ENCODE measurements at regions not wholly inside any gene's neighbourhood (a gene's known extent, or its start where the extent isn't known, plus 50 kb on each side); places are given as distances from the start of the nearest gene placed in this dataset.

- DNase-seq (ENCODE audit: low read depth): no peak
These were observed 295.6 kb downstream of the PCNX1 start for GRCh38 chr14:71202881-71203280.

DNA sequence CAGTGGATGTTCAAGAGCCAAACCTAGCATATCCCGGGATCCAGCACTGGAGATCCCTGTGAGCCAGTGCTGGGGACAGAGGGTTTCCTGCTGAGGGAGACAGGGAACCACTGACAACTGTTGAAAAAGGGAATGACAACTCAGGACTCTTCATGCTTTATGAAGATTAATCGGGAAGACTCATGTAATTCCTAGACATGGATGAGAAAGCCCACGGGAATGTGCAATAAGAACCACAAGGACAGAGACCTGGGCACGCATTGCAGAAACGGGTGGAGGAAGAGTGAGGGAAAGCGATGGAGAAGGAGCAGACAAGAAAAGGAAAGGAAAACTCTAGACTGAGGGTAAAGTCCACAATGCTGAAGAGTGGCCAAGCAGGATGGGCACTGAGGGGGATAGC, 296.0 kb downstream of the PCNX1 start:
- no peak for DNase-seq (ENCODE audit: low read depth)

GRCh38 chr14:71204231-71204630, 297.0 kb downstream of the PCNX1 start:
- no peak for DNase-seq (ENCODE audit: low read depth)

- DNase-seq (ENCODE audit: low read depth): no peak
These were observed 297.5 kb downstream of the PCNX1 start for GRCh38 chr14:71204768-71205167.

DNA sequence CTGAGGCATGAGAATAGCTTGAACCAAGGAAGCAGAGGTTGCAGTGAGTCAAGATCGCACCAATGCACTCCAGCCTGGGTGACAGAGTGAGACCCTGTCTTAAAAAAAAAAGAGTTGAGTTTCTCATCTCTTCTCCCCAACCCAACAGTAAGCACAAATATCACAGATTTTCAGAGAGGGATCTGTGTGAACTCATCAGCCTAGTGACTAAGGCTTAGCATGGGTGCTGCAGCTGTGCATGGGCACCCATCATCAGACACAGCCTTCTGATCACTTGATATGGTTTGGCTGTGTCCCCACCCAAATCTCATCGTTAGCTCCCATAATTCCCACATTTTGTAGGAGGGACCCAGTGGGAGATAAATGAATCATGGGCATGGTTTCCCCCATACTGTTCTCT, 298.9 kb downstream of the PCNX1 start:
- DNase-seq (ENCODE audit: low read depth): no peak

GRCh38 chr14:71206766-71207371, 299.6 kb downstream of the PCNX1 start:
- DNase-seq (ENCODE audit: low read depth): no peak

DNA sequence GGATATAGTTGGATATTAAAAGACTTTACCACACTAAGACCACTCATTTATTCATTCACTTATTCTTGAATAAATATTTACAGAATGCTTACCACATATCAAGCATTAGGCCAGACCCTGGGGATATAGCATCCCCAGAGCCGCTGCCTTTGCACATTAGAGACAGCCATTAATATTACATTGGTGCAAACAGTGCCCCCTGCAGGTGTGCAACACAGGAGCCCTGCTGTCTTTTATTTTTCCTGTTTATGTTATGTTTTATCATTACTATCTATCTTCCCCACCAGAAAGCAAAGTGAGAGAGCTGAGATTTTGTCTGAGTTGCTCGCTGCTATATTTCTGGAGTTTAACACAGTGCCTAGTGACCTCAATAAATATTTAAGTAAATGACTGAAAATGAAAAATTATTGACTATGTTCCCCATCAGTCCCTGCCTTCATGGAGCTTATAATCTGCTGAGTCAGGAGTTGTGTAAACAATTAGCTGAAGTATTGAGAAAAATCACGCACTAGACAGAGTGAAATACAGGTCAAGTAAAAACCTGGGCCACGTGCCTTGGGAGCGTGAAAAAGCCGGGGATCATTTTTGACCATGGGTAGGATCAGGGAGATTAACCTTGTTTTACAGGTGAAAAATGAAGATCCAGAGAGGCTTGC, 301.6 kb downstream of the PCNX1 start:
- DNase-seq (ENCODE audit: low read depth): no peak

GRCh38 chr14:71209888-71210287, 302.6 kb downstream of the PCNX1 start:
- DNase-seq (ENCODE audit: low read depth): no peak

DNA sequence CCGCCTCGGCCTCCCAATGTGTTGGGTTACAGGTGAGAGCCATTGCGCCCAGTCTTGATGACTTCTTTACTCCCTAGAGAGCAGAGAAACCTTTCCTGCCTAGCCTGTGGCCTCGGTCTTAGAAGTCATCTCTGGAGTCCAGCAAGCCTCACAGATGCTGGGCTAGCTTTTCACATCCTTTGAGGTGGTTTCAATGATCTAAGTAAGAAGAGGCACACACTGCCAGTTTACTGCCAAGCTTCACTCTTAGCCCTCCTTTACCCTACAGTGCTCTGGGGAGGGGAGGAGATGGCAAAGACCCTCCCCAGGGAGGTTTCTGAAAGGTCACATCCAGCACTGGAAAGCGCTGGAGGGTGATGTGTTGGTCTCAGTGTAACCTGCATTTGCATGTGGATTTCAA, 304.8 kb downstream of the PCNX1 start:
- DNase-seq (ENCODE audit: low read depth): no peak

- DNase-seq (ENCODE audit: low read depth): no peak
These were observed 305.4 kb downstream of the PCNX1 start for GRCh38 chr14:71212683-71213107.

DNA sequence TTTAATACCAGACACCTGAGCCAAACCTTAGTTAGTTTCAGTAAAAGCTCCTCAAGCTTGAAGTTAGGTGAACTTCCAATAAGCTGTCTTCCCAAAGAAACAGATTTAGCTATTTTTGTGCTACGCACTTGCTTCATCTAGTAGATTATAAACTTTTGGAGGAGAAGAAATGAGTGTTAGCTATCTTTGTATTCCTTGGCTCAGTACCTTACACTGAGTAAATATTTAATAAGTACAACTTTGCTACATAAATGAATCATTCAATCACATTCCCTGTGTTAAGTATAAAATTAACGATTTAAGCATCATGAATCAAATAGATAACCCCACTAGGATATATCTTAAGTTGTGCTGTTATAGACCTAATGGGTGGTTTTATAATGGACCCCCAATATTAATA, 307.0 kb downstream of the PCNX1 start:
- DNase-seq (ENCODE audit: low read depth): no peak

- DNase-seq (ENCODE audit: low read depth): no peak
These were observed 313.2 kb downstream of the PCNX1 start for GRCh38 chr14:71220462-71220861.

DNA sequence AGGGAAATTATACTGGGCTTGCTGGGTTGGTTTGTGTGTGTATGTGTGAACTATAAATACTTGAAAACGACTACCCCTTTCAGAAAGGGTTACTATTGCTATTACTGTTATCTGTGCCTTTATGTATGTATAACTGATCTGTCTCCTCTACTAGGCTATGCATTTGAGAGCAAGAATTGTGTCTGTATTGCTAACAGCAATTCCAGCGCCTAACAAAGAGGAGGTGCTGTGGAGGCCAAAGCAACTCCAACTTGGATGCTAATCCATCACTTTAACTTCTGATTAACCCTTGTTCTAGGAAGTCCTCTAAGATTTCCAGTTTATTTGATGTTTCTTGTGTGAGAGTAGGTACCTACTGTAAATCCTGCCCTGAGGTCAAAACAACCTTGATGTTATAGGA, 313.9 kb downstream of the PCNX1 start:
- no peak for DNase-seq (ENCODE audit: low read depth)

DNA sequence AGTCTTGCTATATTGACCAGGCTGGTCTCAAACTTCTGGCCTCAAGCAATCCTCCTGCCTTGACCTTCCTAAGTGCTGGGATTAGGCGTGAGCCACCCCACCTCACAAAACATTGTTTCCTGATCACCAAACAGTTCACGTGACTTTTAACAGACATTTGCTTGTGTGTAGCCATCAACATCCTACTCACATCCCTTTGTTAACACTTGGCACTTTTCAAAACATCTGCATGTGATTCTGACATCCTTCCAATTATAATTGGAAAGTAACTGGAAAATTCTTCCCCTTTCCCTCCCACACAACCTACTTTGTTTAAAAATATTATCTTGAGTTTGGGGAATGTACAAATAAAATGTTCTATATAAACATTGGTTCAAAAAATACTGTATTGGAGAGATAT, 317.9 kb downstream of the PCNX1 start:
- no peak for DNase-seq (ENCODE audit: low read depth)

GRCh38 chr14:71228711-71229110, 321.5 kb downstream of the PCNX1 start:
- DNase-seq (ENCODE audit: low read depth): no peak

GRCh38 chr14:71229875-71230274, 322.6 kb downstream of the PCNX1 start:
- DNase-seq (ENCODE audit: low read depth): no peak

DNA sequence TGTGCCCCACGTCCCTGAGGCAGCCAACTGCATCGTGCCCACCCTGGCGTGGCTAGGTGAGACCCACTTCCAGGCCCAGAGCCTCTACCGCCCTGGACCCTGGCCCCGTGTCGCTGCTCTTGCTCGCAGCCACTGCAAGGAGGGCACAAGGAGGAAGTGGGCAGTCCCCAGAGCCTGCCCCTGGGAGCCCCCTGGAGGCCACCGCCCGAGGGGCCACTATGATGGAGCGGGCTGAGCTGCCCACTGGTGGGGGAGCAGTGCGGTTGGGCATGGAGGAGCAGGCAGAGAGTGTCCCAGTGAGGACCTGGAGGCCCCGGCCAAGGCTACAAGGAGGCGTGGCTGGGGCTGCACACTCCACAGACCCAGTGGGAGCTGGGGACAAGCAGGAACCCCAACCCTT, 323.6 kb downstream of the PCNX1 start:
- no peak for DNase-seq (ENCODE audit: low read depth)

DNA sequence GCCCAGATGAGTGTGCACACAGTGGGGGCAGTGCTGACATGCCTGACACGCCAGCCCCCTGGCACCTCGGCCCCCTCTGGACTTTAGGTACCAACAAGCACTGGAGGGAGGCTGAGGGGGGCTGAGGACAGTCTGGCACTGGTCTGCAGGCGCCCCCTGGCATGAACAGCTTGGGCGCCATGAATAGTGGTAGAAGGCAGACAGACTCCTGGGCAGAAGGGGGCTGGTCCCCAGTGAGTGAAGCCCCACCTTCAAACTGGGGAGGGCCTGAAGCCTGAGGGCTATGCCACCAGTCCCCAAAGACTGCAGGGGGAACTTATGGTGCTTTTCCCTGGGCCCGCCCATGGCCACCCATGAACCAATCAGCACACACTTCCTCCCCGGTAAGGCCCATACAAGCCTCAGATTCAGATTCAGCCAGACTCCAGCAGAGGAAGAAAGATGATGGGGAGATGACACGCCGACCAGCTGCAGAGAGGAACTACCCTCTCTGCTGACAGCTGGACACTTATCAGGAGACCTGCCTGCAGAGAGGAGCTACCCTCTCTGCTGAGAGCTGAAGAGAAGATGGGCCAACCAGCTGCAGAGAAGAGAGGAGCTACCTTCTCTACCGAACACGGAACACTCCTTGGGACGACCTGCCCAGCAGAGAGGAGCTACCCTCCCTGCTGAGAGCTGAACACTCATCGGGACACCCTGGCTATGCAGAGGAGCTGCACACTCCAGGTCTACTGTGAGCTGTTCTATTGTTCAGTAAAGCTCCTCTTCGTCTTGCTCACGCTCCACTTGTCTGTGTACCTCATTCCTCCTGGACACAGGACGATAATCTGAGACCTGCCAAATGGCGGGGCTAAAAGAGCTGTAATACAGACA, 324.5 kb downstream of the PCNX1 start:
- DNase-seq (ENCODE audit: low read depth): no peak

DNA sequence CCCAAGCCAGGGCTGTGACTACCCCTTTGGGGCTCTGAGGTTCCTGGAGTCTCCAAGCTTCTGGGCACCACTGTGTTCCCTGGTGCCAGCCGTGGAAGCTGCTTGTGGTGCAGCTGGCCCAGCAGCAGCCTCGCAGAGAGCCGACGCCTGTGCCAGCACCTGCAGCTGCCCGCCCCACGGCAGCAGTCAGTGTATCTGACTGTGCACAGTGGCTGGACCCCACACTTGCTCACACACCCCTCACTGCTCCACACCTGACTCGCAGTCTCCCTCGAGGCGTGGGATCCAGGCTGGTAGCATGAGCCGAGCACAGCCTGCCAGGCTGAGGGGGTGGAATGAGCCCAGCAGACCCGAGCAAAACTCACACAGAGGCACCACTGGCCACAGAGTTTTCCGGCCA, 325.2 kb downstream of the PCNX1 start:
- no peak for DNase-seq (ENCODE audit: low read depth)

DNA sequence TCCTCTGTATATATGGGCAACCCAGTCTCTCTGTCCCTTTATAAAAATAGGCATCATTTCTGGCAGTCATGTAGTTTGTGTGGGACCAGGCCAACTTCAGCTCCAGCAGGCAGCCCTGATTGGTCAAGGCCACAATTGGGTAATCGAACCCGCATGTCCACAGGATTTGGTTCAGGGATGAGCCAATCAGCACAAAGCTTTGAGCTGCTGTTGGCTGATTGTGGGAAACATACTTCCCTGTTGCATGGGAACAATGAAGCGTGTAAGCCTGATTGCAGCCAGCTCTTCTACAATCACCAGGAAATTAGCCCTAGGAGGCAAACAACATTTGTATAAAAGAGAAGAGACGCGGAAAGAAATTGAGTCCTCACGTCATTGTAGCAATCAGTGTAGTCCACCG, 328.6 kb downstream of the PCNX1 start:
- no peak for DNase-seq (ENCODE audit: low read depth)

DNA sequence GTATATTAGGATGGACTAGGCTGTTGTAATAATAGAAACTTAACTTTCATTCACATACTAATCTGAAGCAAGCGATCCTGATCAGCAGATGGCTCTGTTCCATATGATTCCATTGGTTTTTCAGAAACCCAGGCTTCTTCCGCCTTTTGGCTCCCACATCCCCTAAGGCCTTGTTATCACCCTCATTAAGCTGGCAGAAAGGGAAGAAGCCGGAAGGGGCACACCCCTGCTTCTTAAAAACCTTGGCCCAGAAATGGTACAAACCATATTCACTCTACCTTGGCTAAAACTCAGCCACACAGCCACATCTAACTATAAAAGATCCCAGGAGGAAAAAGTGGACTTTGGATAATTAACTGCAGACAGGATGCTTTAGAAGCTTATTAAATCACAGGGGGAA, 329.2 kb downstream of the PCNX1 start:
- DNase-seq (ENCODE audit: low read depth): no peak

DNA sequence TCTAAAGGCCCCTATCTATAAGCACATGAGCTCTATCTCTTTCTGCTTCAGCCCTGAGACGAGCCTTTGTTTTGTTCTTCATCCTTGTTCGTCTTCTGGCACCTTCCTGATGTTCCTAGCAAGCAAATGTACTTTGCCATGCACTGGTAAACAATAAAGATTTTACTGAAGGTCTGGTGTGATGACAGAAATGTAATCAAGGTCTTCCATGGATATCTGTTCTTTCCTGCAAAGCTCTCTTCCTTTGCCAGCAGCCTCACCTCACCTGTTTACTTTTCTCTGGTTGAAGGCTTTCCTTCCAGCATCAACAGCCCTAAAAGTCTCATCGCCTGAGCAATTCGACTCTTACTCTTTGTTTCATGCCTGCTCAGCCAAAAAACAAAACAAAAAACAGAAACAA, 330.3 kb downstream of the PCNX1 start:
- DNase-seq (ENCODE audit: low read depth): no peak

GRCh38 chr14:71238835-71239234, 331.6 kb downstream of the PCNX1 start:
- no peak for DNase-seq (ENCODE audit: low read depth)

Data from stimulated activated CD8-positive, alpha-beta memory T cell treated with anti-CD3 and anti-CD28 coated beads, Interleukin-12 subunit alpha, Interleukin-12 subunit beta, amount 100 ng/mL, for 4 hours (primary cell).